SH-SY5Y (cell line): ENCODE measurements at regions not wholly inside any gene's neighbourhood (a gene's known extent, or its start where the extent isn't known, plus 50 kb on each side); places are given as distances from the start of the nearest gene placed in this dataset.

ENCODE experiments used
- GATA2 ChIP-seq: IDR thresholded peaks from 2 replicates; pipeline ENCODE4 v1.6.1; 2011; ENCODE audit warnings: mild to moderate bottlenecking, low read depth, low read length
- GATA3 ChIP-seq: IDR thresholded peaks from 2 replicates; pipeline ENCODE4 v1.6.1; 2011; ENCODE audit warnings: low read depth, mild to moderate bottlenecking, low read length, moderate library complexity

- TF ChIP-seq GATA2 = no peak
- TF ChIP-seq GATA3 = no peak
Measured at GRCh38 chr4:141402712-141403111, 182.0 kb downstream of the ZNF330 start.
